ENCODE measurements at regions not wholly inside any gene's neighbourhood (a gene's known extent, or its start where the extent isn't known, plus 50 kb on each side); places are given as distances from the start of the nearest gene placed in this dataset.

GRCh38 chr13:34458756-34459715 lies 483.0 kb upstream of the NBEA start:
- POLR2A ChIA-PET = no interaction called here
- no peak for DNase-seq (ENCODE audit: extremely low spot score)
- TF ChIP-seq CTCF (IDR thresholded peaks at IDR 0.05; ENCODE audit: control extremely low read depth, extremely low read depth, low read depth, missing control alignments) = no peak

GRCh38 chr13:34459856-34460255 lies 482.2 kb upstream of the NBEA start:
- CTCF ChIA-PET = no interaction called here
- no peak for TF ChIP-seq CTCF (IDR thresholded peaks at IDR 0.05; ENCODE audit: control extremely low read depth, extremely low read depth, low read depth, missing control alignments)
- DNase-seq (ENCODE audit: extremely low spot score) = no peak
- POLR2A ChIA-PET = no interaction called here

More at GRCh38 chr13:34458756-34459715, 483.0 kb upstream of the NBEA start:
- CTCF ChIA-PET = no interaction called here

GRCh38 chr13:34462843-34463242 lies 479.2 kb upstream of the NBEA start:
- CTCF ChIA-PET = interaction anchor here (1.2 to 3.3 kb wide), 3 partner anchors 10 to 69 kb away, joined by 3 to 13 read pairs (median 4); no protein-coding TSS in a partner anchor
- no peak for TF ChIP-seq CTCF (IDR thresholded peaks at IDR 0.05; ENCODE audit: control extremely low read depth, extremely low read depth, low read depth, missing control alignments)
- POLR2A ChIA-PET = no interaction called here
- DNase-seq (ENCODE audit: extremely low spot score) = no peak

- CTCF ChIA-PET = interaction anchor here (1.5 to 3.3 kb wide), 2 partner anchors 11 to 71 kb away, joined by 3 to 13 read pairs; no protein-coding TSS in a partner anchor
- no peak for DNase-seq (ENCODE audit: extremely low spot score)
- POLR2A ChIA-PET = no interaction called here
- no peak for TF ChIP-seq CTCF (IDR thresholded peaks at IDR 0.05; ENCODE audit: control extremely low read depth, extremely low read depth, low read depth, missing control alignments)
These were observed 478.1 kb upstream of the NBEA start for GRCh38 chr13:34464011-34464410.

GRCh38 chr13:34465423-34465922 lies 476.6 kb upstream of the NBEA start:
- ChIA-PET POLR2A (no interaction called here), CTCF (no interaction called here)
- DNase-seq (ENCODE audit: extremely low spot score) = no peak
- no peak for TF ChIP-seq CTCF (IDR thresholded peaks at IDR 0.05; ENCODE audit: control extremely low read depth, extremely low read depth, low read depth, missing control alignments)

- ChIA-PET CTCF (no interaction called here), POLR2A (no interaction called here)
- TF ChIP-seq CTCF (IDR thresholded peaks at IDR 0.05; ENCODE audit: control extremely low read depth, extremely low read depth, low read depth, missing control alignments) = no peak
- no peak for DNase-seq (ENCODE audit: extremely low spot score)
These were observed 475.8 kb upstream of the NBEA start for GRCh38 chr13:34466301-34466700.

Measured in GM10248 (cell line).